ENCODE measurements at regions not wholly inside any gene's neighbourhood (a gene's known extent, or its start where the extent isn't known, plus 50 kb on each side); places are given as distances from the start of the nearest gene placed in this dataset. TPM values are rescaled to one million over a fixed set of nuclear protein-coding genes. Genes with fewer than 3 reads are reported as not detected.

- TF ChIP-seq CTCF (IDR thresholded peaks at IDR 0.05): no peak
- DNase-seq (no peak), ATAC-seq (no peak)
- Histone ChIP-seq H3K36me3 (no peaks in the 10 kb centered on the region), H3K4me1 (no peaks in the 10 kb centered on the region), H3K9me3 (no peaks in the 10 kb centered on the region), H3K4me3 (no peak overlapping the region), H3K27me3 (ENCODE audit: low read depth) (no peaks in the 10 kb centered on the region), H3K27ac (no peak overlapping the region)
- intact Hi-C loops (cut with DNase I): no loop called here
These were observed 52.8 kb upstream of the GRK3 start for GRCh38 chr22:25511725-25512124.

GRCh38 chr22:25514436-25515180, 49.9 kb upstream of the GRK3 start:
- no peaks in the 10 kb centered on the region for H3K9me3 ChIP-seq
- intact Hi-C loops (cut with DNase I): no loop called here
- no peak for ATAC-seq

More at GRCh38 chr22:25514436-25515180, 49.9 kb upstream of the GRK3 start:
- H3K4me3 ChIP-seq: no peak overlapping the region
- H3K27me3 ChIP-seq (ENCODE audit: low read depth): no peaks in the 10 kb centered on the region
- no peaks in the 10 kb centered on the region for H3K4me1 ChIP-seq
- no peak overlapping the region for H3K27ac ChIP-seq
- TF ChIP-seq CTCF (IDR thresholded peaks at IDR 0.05): no peak
- H3K36me3 ChIP-seq: no peaks in the 10 kb centered on the region
- no peak for DNase-seq

Small RNA genes lying in the stretch of these regions (microRNA-seq; reads per million reads assigned to microRNA genes)
- gene MIR6817 (ENCODE audit: borderline number of aligned reads): not detected
